Erythroblast (primary cell): ENCODE measurements at regions not wholly inside any gene's neighbourhood (a gene's known extent, or its start where the extent isn't known, plus 50 kb on each side); places are given as distances from the start of the nearest gene placed in this dataset.

Source experiments
- GATA1 ChIP-seq: IDR thresholded peaks from 2 replicates; pipeline ENCODE4 v1.6.1; 2011; ENCODE audit warnings: low read depth, mild to moderate bottlenecking, control low read depth, low read length, moderate library complexity
- POLR2A ChIP-seq: IDR thresholded peaks from 2 replicates; pipeline ENCODE4 v1.6.1; 2011; ENCODE audit warnings: mild to moderate bottlenecking, low read length

DNA sequence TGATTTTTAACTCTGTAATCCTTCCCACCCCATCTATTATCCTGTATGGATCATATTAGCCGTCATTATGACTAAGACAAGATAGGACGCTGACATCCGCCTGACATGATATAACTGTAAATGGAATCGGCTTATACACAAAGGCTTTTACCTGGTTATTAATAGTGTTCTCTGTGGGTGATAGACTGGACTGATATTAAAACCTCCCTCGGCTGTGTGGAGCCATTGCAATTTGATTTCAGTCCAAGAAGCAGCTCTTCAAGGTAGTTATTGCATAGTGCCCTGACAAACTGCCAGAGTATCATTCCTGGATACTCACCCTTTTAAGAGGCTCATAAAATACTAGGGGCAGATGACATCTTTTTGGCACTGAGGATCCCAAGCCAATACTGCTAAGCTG, 226.1 kb upstream of the HNRNPA3 start:
- TF ChIP-seq POLR2A = no peak
- no peak for TF ChIP-seq GATA1
